PC-9 (cell line): ENCODE measurements at regions not wholly inside any gene's neighbourhood (a gene's known extent, or its start where the extent isn't known, plus 50 kb on each side); places are given as distances from the start of the nearest gene placed in this dataset.

ENCODE experiments used
- EZH2 ChIP-seq: fragments of 200-600 bp; sonication (generic); IDR thresholded peaks from 2 replicates; pipeline ENCODE4 v1.8.0; 2017; ENCODE audit warnings: antibody characterized with exemption, low read depth
- TF ChIP-seq, protein P1 (sequence below): fragments of 200-600 bp; sonication (generic); conservative IDR thresholded peaks from 2 replicates; pipeline ENCODE4 v1.6.1; 2017; ENCODE audit warnings: mixed run types, antibody characterized with exemption, mild to moderate bottlenecking, moderate library complexity

DNA sequence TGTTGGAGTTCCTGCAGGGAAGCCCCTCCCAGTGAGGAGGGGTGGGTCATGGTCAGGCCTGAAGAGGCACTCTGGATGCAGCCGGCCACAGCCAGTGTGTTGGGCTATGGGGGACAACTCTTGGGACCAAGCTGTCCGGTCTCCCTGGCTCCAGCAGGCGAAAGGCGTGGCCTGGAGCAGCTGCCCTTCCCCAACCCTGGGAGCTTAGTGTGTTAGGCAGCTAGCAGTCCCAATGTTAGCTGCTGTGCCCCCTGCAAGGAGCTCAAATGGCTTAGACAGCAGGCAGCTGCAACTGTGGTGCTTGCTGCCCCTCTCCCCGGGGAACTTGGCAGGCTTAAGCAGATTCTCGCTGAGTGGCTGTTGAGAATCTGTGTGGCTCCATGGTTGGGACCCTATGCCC lies 67.5 kb upstream of the ACTBL2 start:
- TF ChIP-seq, protein P1, sequence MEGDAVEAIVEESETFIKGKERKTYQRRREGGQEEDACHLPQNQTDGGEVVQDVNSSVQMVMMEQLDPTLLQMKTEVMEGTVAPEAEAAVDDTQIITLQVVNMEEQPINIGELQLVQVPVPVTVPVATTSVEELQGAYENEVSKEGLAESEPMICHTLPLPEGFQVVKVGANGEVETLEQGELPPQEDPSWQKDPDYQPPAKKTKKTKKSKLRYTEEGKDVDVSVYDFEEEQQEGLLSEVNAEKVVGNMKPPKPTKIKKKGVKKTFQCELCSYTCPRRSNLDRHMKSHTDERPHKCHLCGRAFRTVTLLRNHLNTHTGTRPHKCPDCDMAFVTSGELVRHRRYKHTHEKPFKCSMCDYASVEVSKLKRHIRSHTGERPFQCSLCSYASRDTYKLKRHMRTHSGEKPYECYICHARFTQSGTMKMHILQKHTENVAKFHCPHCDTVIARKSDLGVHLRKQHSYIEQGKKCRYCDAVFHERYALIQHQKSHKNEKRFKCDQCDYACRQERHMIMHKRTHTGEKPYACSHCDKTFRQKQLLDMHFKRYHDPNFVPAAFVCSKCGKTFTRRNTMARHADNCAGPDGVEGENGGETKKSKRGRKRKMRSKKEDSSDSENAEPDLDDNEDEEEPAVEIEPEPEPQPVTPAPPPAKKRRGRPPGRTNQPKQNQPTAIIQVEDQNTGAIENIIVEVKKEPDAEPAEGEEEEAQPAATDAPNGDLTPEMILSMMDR: no peak
- no peak for TF ChIP-seq EZH2
